Right lobe of liver (tissue), 4 donors: ENCODE measurements at regions not wholly inside any gene's neighbourhood (a gene's known extent, or its start where the extent isn't known, plus 50 kb on each side); places are given as distances from the start of the nearest gene placed in this dataset.

Source experiments
- POLR2A ChIP-seq: fragments of 450-650 bp; IDR thresholded peaks from one replicate; pipeline ENCODE4 v1.6.1; 2017; ENCODE audit warnings: antibody characterized with exemption, mild to moderate bottlenecking
- TF ChIP-seq, protein P1 (sequence below), 4 donors: fragments of 200-600 bp in 3 of 4; fragments of 450-650 bp in 1 of 4; IDR thresholded peaks; one replicate each; pipeline versions ENCODE4 v1.5.1 to v1.8.0; 2016 to 2022; ENCODE audit warnings: antibody characterized with exemption in 4 of 4, mild to moderate bottlenecking in 2 of 4
- donor health status: DM: no; HTN: no; CAD: no.
- donor health status: DM: no; HTN: no; CAD: no.
- donor health status: DM: no; HTN: yes; CAD: no.

DNA sequence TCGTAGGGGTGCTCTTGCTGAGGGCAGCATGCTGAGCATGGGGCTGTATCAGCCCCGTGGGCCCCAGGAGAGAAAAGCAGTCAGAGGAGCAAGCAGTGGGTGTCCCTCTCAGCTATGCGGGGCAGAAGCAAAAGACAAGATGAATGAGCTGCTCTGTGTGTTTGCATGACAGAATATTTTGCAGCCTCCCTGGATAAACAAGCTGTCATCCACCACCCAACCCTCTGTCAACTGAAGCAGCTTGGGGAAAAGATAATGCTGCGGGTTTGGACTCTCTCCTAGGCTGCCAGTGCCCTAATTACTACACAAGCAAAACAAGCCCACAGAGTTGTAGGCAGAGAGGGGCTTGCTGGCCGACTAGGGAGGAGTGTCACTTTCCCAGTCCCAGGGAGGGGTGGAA, 82.3 kb upstream of the PTPRT start:
- no peak for TF ChIP-seq POLR2A
- TF ChIP-seq, protein P1, sequence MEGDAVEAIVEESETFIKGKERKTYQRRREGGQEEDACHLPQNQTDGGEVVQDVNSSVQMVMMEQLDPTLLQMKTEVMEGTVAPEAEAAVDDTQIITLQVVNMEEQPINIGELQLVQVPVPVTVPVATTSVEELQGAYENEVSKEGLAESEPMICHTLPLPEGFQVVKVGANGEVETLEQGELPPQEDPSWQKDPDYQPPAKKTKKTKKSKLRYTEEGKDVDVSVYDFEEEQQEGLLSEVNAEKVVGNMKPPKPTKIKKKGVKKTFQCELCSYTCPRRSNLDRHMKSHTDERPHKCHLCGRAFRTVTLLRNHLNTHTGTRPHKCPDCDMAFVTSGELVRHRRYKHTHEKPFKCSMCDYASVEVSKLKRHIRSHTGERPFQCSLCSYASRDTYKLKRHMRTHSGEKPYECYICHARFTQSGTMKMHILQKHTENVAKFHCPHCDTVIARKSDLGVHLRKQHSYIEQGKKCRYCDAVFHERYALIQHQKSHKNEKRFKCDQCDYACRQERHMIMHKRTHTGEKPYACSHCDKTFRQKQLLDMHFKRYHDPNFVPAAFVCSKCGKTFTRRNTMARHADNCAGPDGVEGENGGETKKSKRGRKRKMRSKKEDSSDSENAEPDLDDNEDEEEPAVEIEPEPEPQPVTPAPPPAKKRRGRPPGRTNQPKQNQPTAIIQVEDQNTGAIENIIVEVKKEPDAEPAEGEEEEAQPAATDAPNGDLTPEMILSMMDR (IDR thresholded peaks at IDR 0.05): no peak
